ENCODE measurements at regions not wholly inside any gene's neighbourhood (a gene's known extent, or its start where the extent isn't known, plus 50 kb on each side); places are given as distances from the start of the nearest gene placed in this dataset.

GRCh38 chr1:234746798-234747196, 136.8 kb upstream of the IRF2BP2 start:
- POLR2A ChIA-PET = no interaction called here
- no peaks in the 10 kb centered on the region for H3K27me3 Mint-ChIP-seq
- Histone ChIP-seq H3K9ac (ENCODE audit: low read length) (no peak overlapping the region), H2AFZ (ENCODE audit: insufficient read depth, low read depth, low read length, poor library complexity, severe bottlenecking) (no peak overlapping the region), H3K9me3 (ENCODE audit: control extremely low read depth in 1 of 3, control insufficient read depth in 2 of 3, insufficient read depth in 1 of 3, low read length in 2 of 3) (no peaks in the 10 kb centered on the region), H3K79me2 (ENCODE audit: control insufficient read depth, insufficient read depth, low read length) (no peaks in the 10 kb centered on the region), H3K36me3 (replicated peaks in 1 of 2; ENCODE audit: control extremely low read depth in 1 of 2, control insufficient read depth in 1 of 2, extremely low read depth in 1 of 2, insufficient read depth in 2 of 2, low read length in 1 of 2) (no peaks in the 10 kb centered on the region), H4K20me1 (ENCODE audit: control insufficient read depth, insufficient read depth, low read length, poor library complexity, severe bottlenecking) (no peaks in the 10 kb centered on the region), H3K4me2 (replicated peaks; ENCODE audit: low read depth, low read length, poor library complexity, severe bottlenecking) (no peak overlapping the region), H3K27me3 (replicated peaks in 1 of 4; ENCODE audit: control extremely low read depth in 1 of 4, control insufficient read depth in 3 of 4, insufficient read depth in 4 of 4, low read length in 3 of 4) (no peaks in the 10 kb centered on the region), H3K4me1 (ENCODE audit: control insufficient read depth in 2 of 2, insufficient read depth in 2 of 2, low read length in 2 of 2) (no peaks in the 10 kb centered on the region), H3K4me3 (ENCODE audit: control extremely low read depth in 1 of 5, extremely low read depth in 1 of 5, insufficient read depth in 1 of 5, low read depth in 2 of 5, low read length in 4 of 5) (no peak overlapping the region), H3K27ac (ENCODE audit: low read length in 2 of 2) (no peak overlapping the region)
- no peaks in the 10 kb centered on the region for H3K4me1 Mint-ChIP-seq
- no peak for TF ChIP-seq EZH2 (IDR thresholded peaks at IDR 0.05; ENCODE audit: borderline replicate concordance, insufficient read depth, low read depth, low read length, poor library complexity, severe bottlenecking)
- TF ChIP-seq CTCF (IDR thresholded peaks at IDR 0.05) = no peak
- DNase-seq (no peak), ATAC-seq (ENCODE audit: low read depth) (no peak)
- H3K27ac Mint-ChIP-seq = no peak overlapping the region
- H3K4me3 Mint-ChIP-seq = no peak overlapping the region
- CTCF ChIA-PET = interaction anchor here (1.3 kb wide), 1 partner anchor 26 kb away, joined by 4 read pairs; no protein-coding TSS in a partner anchor
- 65% methylated on average over 9 of the region's 9 CpGs for WGBS (ENCODE audit: insufficient coverage)
- intact Hi-C loops (cut with micrococcal nuclease) = no loop called here
- H3K9me3 Mint-ChIP-seq (ENCODE audit: insufficient read depth) = no peaks in the 10 kb centered on the region

GRCh38 chr1:234745844-234746797, 136.1 kb upstream of the IRF2BP2 start:
- TF ChIP-seq CTCF (IDR thresholded peaks at IDR 0.05) (no peak), EZH2 (IDR thresholded peaks at IDR 0.05; ENCODE audit: borderline replicate concordance, insufficient read depth, low read depth, low read length, poor library complexity, severe bottlenecking) (no peak)
- Mint-ChIP-seq H3K4me3 (no peak overlapping the region), H3K27me3 (no peaks in the 10 kb centered on the region), H3K4me1 (no peaks in the 10 kb centered on the region), H3K9me3 (ENCODE audit: insufficient read depth) (no peaks in the 10 kb centered on the region), H3K27ac (no peak overlapping the region)
- no peak overlapping the region for H3K27ac ChIP-seq (ENCODE audit: low read length in 2 of 2)
- H3K4me1 ChIP-seq (ENCODE audit: control insufficient read depth in 2 of 2, insufficient read depth in 2 of 2, low read length in 2 of 2) = no peaks in the 10 kb centered on the region
- H4K20me1 ChIP-seq (ENCODE audit: control insufficient read depth, insufficient read depth, low read length, poor library complexity, severe bottlenecking) = no peaks in the 10 kb centered on the region
- DNase-seq (no peak), ATAC-seq (ENCODE audit: low read depth) (no peak)
- POLR2A ChIA-PET = no interaction called here
- WGBS (ENCODE audit: insufficient coverage) = 79% methylated on average over 5 of the region's 15 CpGs
- H3K9me3 ChIP-seq (ENCODE audit: control extremely low read depth in 1 of 3, control insufficient read depth in 2 of 3, insufficient read depth in 1 of 3, low read length in 2 of 3) = no peaks in the 10 kb centered on the region
- intact Hi-C loops (cut with micrococcal nuclease) = no loop called here
- H3K79me2 ChIP-seq (ENCODE audit: control insufficient read depth, insufficient read depth, low read length) = no peaks in the 10 kb centered on the region
- no peaks in the 10 kb centered on the region for H3K27me3 ChIP-seq (replicated peaks in 1 of 4; ENCODE audit: control extremely low read depth in 1 of 4, control insufficient read depth in 3 of 4, insufficient read depth in 4 of 4, low read length in 3 of 4)
- no peak overlapping the region for H3K4me2 ChIP-seq (replicated peaks; ENCODE audit: low read depth, low read length, poor library complexity, severe bottlenecking)
- H2AFZ ChIP-seq (ENCODE audit: insufficient read depth, low read depth, low read length, poor library complexity, severe bottlenecking) = no peak overlapping the region
- CTCF ChIA-PET = interaction anchor here (1.3 kb wide), 1 partner anchor 25 kb away, joined by 4 read pairs; no protein-coding TSS in a partner anchor
- H3K36me3 ChIP-seq (replicated peaks in 1 of 2; ENCODE audit: control extremely low read depth in 1 of 2, control insufficient read depth in 1 of 2, extremely low read depth in 1 of 2, insufficient read depth in 2 of 2, low read length in 1 of 2) = no peaks in the 10 kb centered on the region
- no peak overlapping the region for H3K9ac ChIP-seq (ENCODE audit: low read length)
- no peak overlapping the region for H3K4me3 ChIP-seq (ENCODE audit: control extremely low read depth in 1 of 5, extremely low read depth in 1 of 5, insufficient read depth in 1 of 5, low read depth in 2 of 5, low read length in 4 of 5)
